HL-60 (cell line): ENCODE measurements at regions not wholly inside any gene's neighbourhood (a gene's known extent, or its start where the extent isn't known, plus 50 kb on each side); places are given as distances from the start of the nearest gene placed in this dataset.

ENCODE experiments used
- DNase-seq, 2 experiments: peaks; one replicate each; pipeline ENCODE4 v3.0.0-alpha.2; 2010 to 2020; ENCODE audit warnings: low read depth in 1 of 2, low spot score in 1 of 2
- H3K27ac ChIP-seq: fragments of 250-450 bp; sonication (Bioruptor Pico); replicated peaks from 2 replicates; pipeline ENCODE4 v1.5.1; 2020; ENCODE audit warnings: mild to moderate bottlenecking, moderate library complexity
- H3K27me3 ChIP-seq: fragments of 250-450 bp; sonication (Bioruptor Pico); 2 replicates; pipeline ENCODE4 v1.5.1; 2021; ENCODE audit warnings: mild to moderate bottlenecking, moderate library complexity; ENCODE audit not compliant: insufficient read depth, poor library complexity, severe bottlenecking
- H3K4me3 ChIP-seq: replicated peaks from 2 replicates; pipeline ENCODE4 v1.5.1; 2011; ENCODE audit warnings: mild to moderate bottlenecking, control low read depth, low read length; ENCODE audit not compliant: insufficient read depth
- GABPA ChIP-seq: IDR thresholded peaks from 2 replicates; pipeline ENCODE4 v1.6.1; 2012; ENCODE audit warnings: low read depth
- POLR2AphosphoS5 ChIP-seq: IDR thresholded peaks from 2 replicates; pipeline ENCODE4 v1.6.1; 2012; ENCODE audit warnings: low read depth
- SPI1 ChIP-seq: IDR thresholded peaks from 2 replicates; pipeline ENCODE4 v1.6.1; 2012; ENCODE audit warnings: low read depth, mild to moderate bottlenecking, borderline replicate concordance
- TF ChIP-seq, protein P1 (sequence below): IDR thresholded peaks from one replicate; pipeline ENCODE4 v1.5.1; 2011; ENCODE audit warnings: low read length, control low read depth, inconsistent platforms; ENCODE audit not compliant: insufficient read depth
- TF ChIP-seq, protein P2 (sequence below): IDR thresholded peaks from 2 replicates; pipeline ENCODE4 v1.6.1; 2012; ENCODE audit warnings: low read depth; ENCODE audit not compliant: insufficient replicate concordance

GRCh38 chr2:19839438-19839837, 62.3 kb downstream of the TTC32 start:
- Histone ChIP-seq H3K4me3 (no peak overlapping the region), H3K27ac (no peak overlapping the region), H3K27me3 (no peaks in the 10 kb centered on the region)
- TF ChIP-seq POLR2AphosphoS5 (no peak), GABPA (no peak), SPI1 (no peak)
- TF ChIP-seq, protein P1, sequence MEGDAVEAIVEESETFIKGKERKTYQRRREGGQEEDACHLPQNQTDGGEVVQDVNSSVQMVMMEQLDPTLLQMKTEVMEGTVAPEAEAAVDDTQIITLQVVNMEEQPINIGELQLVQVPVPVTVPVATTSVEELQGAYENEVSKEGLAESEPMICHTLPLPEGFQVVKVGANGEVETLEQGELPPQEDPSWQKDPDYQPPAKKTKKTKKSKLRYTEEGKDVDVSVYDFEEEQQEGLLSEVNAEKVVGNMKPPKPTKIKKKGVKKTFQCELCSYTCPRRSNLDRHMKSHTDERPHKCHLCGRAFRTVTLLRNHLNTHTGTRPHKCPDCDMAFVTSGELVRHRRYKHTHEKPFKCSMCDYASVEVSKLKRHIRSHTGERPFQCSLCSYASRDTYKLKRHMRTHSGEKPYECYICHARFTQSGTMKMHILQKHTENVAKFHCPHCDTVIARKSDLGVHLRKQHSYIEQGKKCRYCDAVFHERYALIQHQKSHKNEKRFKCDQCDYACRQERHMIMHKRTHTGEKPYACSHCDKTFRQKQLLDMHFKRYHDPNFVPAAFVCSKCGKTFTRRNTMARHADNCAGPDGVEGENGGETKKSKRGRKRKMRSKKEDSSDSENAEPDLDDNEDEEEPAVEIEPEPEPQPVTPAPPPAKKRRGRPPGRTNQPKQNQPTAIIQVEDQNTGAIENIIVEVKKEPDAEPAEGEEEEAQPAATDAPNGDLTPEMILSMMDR = no peak
- TF ChIP-seq, protein P2, sequence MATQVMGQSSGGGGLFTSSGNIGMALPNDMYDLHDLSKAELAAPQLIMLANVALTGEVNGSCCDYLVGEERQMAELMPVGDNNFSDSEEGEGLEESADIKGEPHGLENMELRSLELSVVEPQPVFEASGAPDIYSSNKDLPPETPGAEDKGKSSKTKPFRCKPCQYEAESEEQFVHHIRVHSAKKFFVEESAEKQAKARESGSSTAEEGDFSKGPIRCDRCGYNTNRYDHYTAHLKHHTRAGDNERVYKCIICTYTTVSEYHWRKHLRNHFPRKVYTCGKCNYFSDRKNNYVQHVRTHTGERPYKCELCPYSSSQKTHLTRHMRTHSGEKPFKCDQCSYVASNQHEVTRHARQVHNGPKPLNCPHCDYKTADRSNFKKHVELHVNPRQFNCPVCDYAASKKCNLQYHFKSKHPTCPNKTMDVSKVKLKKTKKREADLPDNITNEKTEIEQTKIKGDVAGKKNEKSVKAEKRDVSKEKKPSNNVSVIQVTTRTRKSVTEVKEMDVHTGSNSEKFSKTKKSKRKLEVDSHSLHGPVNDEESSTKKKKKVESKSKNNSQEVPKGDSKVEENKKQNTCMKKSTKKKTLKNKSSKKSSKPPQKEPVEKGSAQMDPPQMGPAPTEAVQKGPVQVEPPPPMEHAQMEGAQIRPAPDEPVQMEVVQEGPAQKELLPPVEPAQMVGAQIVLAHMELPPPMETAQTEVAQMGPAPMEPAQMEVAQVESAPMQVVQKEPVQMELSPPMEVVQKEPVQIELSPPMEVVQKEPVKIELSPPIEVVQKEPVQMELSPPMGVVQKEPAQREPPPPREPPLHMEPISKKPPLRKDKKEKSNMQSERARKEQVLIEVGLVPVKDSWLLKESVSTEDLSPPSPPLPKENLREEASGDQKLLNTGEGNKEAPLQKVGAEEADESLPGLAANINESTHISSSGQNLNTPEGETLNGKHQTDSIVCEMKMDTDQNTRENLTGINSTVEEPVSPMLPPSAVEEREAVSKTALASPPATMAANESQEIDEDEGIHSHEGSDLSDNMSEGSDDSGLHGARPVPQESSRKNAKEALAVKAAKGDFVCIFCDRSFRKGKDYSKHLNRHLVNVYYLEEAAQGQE = no peak
- DNase-seq = no peak

GRCh38 chr2:19838616-19839015, 63.2 kb downstream of the TTC32 start:
- DNase-seq = no peak
- TF ChIP-seq, protein P2 = no peak
- no peak for TF ChIP-seq SPI1
- no peak for TF ChIP-seq POLR2AphosphoS5
- TF ChIP-seq, protein P1 = no peak
- no peak for TF ChIP-seq GABPA

GRCh38 chr2:19837235-19837766, 64.5 kb downstream of the TTC32 start:
- DNase-seq = no peak
- Histone ChIP-seq H3K27ac (no peak overlapping the region), H3K27me3 (no peaks in the 10 kb centered on the region)

More at GRCh38 chr2:19838616-19839015, 63.2 kb downstream of the TTC32 start:
- no peak overlapping the region for H3K4me3 ChIP-seq
- no peaks in the 10 kb centered on the region for H3K27me3 ChIP-seq
- no peak overlapping the region for H3K27ac ChIP-seq

DNA sequence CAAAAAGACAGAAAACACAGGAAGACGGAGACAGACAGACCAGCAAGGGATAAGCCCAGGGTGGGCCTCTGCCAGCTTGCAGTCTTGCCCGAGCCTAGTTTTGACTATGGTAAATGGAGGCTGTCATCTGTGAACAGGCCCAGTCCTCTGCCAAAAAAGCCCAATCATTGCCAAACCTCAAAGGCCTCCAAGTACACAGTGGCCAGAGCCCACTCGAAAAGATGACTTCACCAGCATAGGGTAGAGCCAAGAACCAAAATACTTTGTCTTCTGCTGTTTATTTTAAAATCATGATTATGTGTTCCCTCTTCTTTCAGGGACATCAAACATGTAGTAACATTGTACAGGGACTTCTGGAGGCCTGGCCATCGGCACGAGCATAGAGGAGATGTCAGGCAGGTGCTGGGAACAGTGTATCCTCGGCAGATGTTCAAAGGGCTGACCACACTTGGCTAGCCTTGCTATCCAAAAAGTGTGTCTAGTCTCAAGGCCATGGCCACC, 66.0 kb downstream of the TTC32 start:
- TF ChIP-seq, protein P2 = no peak
- TF ChIP-seq GABPA = no peak
- TF ChIP-seq, protein P1 = no peak
- no peak for TF ChIP-seq SPI1
- TF ChIP-seq POLR2AphosphoS5 = no peak
- no peak overlapping the region for H3K27ac ChIP-seq
- no peaks in the 10 kb centered on the region for H3K27me3 ChIP-seq
- H3K4me3 ChIP-seq = no peak overlapping the region
- no peak for DNase-seq

More at GRCh38 chr2:19837235-19837766, 64.5 kb downstream of the TTC32 start:
- H3K4me3 ChIP-seq = no peak overlapping the region
- TF ChIP-seq POLR2AphosphoS5 = no peak
